GM23248 (cell line): ENCODE measurements at regions not wholly inside any gene's neighbourhood (a gene's known extent, or its start where the extent isn't known, plus 50 kb on each side); places are given as distances from the start of the nearest gene placed in this dataset.

ENCODE experiments used
- DNase-seq: peaks from one replicate; pipeline ENCODE4 v3.0.0-alpha.2; 2015
- H2AFZ ChIP-seq: fragments of 200-600 bp; sonication (generic); 2 replicates; pipeline ENCODE4 v1.6.1; 2016; ENCODE audit warnings: antibody characterized with exemption
- H3F3A ChIP-seq: fragments of 200-600 bp; sonication (generic); 2 replicates; pipeline ENCODE4 v1.6.1; 2016; ENCODE audit warnings: mild to moderate bottlenecking, antibody characterized with exemption, mixed run types; ENCODE audit not compliant: insufficient read depth
- H3K27ac ChIP-seq: fragments of 200-600 bp; sonication (generic); 2 replicates; pipeline ENCODE4 v1.5.1; 2016; ENCODE audit warnings: mild to moderate bottlenecking
- H3K27me3 ChIP-seq: fragments of 200-600 bp; sonication (generic); replicated peaks from 2 replicates; pipeline ENCODE4 v1.6.1; 2016; ENCODE audit warnings: mild to moderate bottlenecking; ENCODE audit not compliant: insufficient read depth
- H3K36me3 ChIP-seq: fragments of 200-600 bp; sonication (generic); 2 replicates; pipeline ENCODE4 v1.6.1; 2016; ENCODE audit warnings: low read depth, mild to moderate bottlenecking
- H3K4me1 ChIP-seq: fragments of 200-600 bp; sonication (generic); 2 replicates; pipeline ENCODE4 v1.6.1; 2016; ENCODE audit warnings: mild to moderate bottlenecking; ENCODE audit not compliant: insufficient read depth
- H3K4me2 ChIP-seq: fragments of 200-600 bp; sonication (generic); one replicate; pipeline ENCODE4 v1.6.1; 2016; ENCODE audit warnings: mild to moderate bottlenecking; ENCODE audit not compliant: unreplicated experiment
- H3K4me3 ChIP-seq: fragments of 200-600 bp; sonication (generic); 2 replicates; pipeline ENCODE4 v1.5.1; 2016; ENCODE audit warnings: mild to moderate bottlenecking
- H3K79me2 ChIP-seq: fragments of 200-600 bp; sonication (generic); 2 replicates; pipeline ENCODE4 v1.6.1; 2016; ENCODE audit warnings: mild to moderate bottlenecking; ENCODE audit not compliant: insufficient read depth
- H3K9ac ChIP-seq: fragments of 200-600 bp; sonication (generic); 2 replicates; pipeline ENCODE4 v1.6.1; 2016; ENCODE audit warnings: mild to moderate bottlenecking
- H3K9me2 ChIP-seq: fragments of 200-600 bp; sonication (generic); 2 replicates; pipeline ENCODE4 v1.6.1; 2016; ENCODE audit warnings: mixed run types, mild to moderate bottlenecking, moderate library complexity; ENCODE audit not compliant: insufficient read depth
- H3K9me3 ChIP-seq: fragments of 200-600 bp; sonication (generic); one replicate; pipeline ENCODE4 v1.6.1; 2017; ENCODE audit warnings: low read depth
- H4K20me1 ChIP-seq: fragments of 200-600 bp; sonication (generic); 2 replicates; pipeline ENCODE4 v1.6.0; 2016; ENCODE audit not compliant: insufficient read depth
- EZH2 ChIP-seq: fragments of 200-600 bp; sonication (generic); IDR thresholded peaks from 2 replicates; pipeline ENCODE4 v1.6.1; 2018; ENCODE audit warnings: antibody characterized with exemption, mild to moderate bottlenecking; ENCODE audit not compliant: insufficient read depth, poor library complexity, severe bottlenecking
- EZH2phosphoT487 ChIP-seq: fragments of 200-600 bp; sonication (generic); IDR thresholded peaks from 2 replicates; pipeline ENCODE4 v1.6.1; 2018; ENCODE audit warnings: antibody characterized with exemption, moderate library complexity, mild to moderate bottlenecking, low read depth; ENCODE audit not compliant: insufficient read depth
- WGBS, 2 experiments: methylation state at CpG; one replicate each; pipeline ENCODE4 v1.1.6; 2015 to 2017; ENCODE audit warnings: low lambda C conversion rate in 2 of 2, low coverage in 1 of 2; ENCODE audit errors: missing lambda C conversion rate in 2 of 2; 5-methylcytosine and 5-hydroxymethylcytosine counted together
- in situ Hi-C: fragments of 300-500 bp; cut with MboI; formaldehyde crosslinking; loops from 2 replicates; pipeline ENCODE4 v1.15.0; 2020

GRCh38 chr4:111020961-111021360, 398.1 kb upstream of the PITX2 start:
- 0 out of 2 replicates have a peak, but pooled peaks cover under 1% of the 10 kb centered on the region for H3K4me1 ChIP-seq
- H3F3A ChIP-seq: peaks cover under 1% of the 10 kb centered on the region
- no peaks in the 10 kb centered on the region for H3K79me2 ChIP-seq
- in situ Hi-C loops: no loop called here
- 78 to 79% methylated on average over 2 of the region's 2 CpGs for WGBS, 2 experiments
- TF ChIP-seq EZH2 (no peak), EZH2phosphoT487 (no peak)
- no peaks in the 10 kb centered on the region for H3K36me3 ChIP-seq
- no peak overlapping the region for H3K9ac ChIP-seq
- H3K4me2 ChIP-seq: no peak overlapping the region
- no peaks in the 10 kb centered on the region for H3K9me2 ChIP-seq
- DNase-seq: no peak
- no peaks in the 10 kb centered on the region for H4K20me1 ChIP-seq
- H3K27ac ChIP-seq: no peak overlapping the region
- H3K27me3 ChIP-seq: no peaks in the 10 kb centered on the region
- H3K9me3 ChIP-seq: no peaks in the 10 kb centered on the region
- H3K4me3 ChIP-seq: no peak overlapping the region
- H2AFZ ChIP-seq: no peak overlapping the region

GRCh38 chr4:111022758-111023157, 399.9 kb upstream of the PITX2 start:
- Histone ChIP-seq H2AFZ (no peak overlapping the region), H3K27ac (no peak overlapping the region), H3F3A (peaks cover 19% of the 10 kb centered on the region), H3K9ac (no peak overlapping the region), H3K4me3 (no peak overlapping the region), H3K4me2 (no peak overlapping the region), H4K20me1 (no peaks in the 10 kb centered on the region), H3K4me1 (peaks cover 16% of the 10 kb centered on the region), H3K36me3 (no peaks in the 10 kb centered on the region), H3K9me3 (no peaks in the 10 kb centered on the region), H3K9me2 (no peaks in the 10 kb centered on the region), H3K79me2 (no peaks in the 10 kb centered on the region), H3K27me3 (no peaks in the 10 kb centered on the region)
- in situ Hi-C loops: no loop called here
- TF ChIP-seq EZH2phosphoT487 (no peak), EZH2 (no peak)
- 57 to 78% methylated on average over 1 of the region's 1 CpG for WGBS, 2 experiments
- no peak for DNase-seq

GRCh38 chr4:111027526-111027925, 404.6 kb upstream of the PITX2 start:
- peak; percentile 90 for DNase-seq
- peaks cover 63% of the 10 kb centered on the region for H3F3A ChIP-seq
- H3K27me3 ChIP-seq: no peaks in the 10 kb centered on the region
- H3K4me2 ChIP-seq: peak overlapping the region; percentile 84
- H2AFZ ChIP-seq: peak overlapping the region; percentile 75
- WGBS, 2 experiments: 0% methylated on average over 1 of the region's 1 CpG
- in situ Hi-C loops: no loop called here
- H3K36me3 ChIP-seq: no peaks in the 10 kb centered on the region
- peak overlapping the region; percentile 60 for H3K9ac ChIP-seq
- peak overlapping the region; percentile 90 for H3K27ac ChIP-seq
- H3K4me1 ChIP-seq: peaks cover 52% of the 10 kb centered on the region
- no peaks in the 10 kb centered on the region for H4K20me1 ChIP-seq
- H3K79me2 ChIP-seq: no peaks in the 10 kb centered on the region
- H3K9me2 ChIP-seq: no peaks in the 10 kb centered on the region
- TF ChIP-seq EZH2 (no peak), EZH2phosphoT487 (no peak)
- no peaks in the 10 kb centered on the region for H3K9me3 ChIP-seq
- H3K4me3 ChIP-seq: peak overlapping the region; percentile 60

GRCh38 chr4:111028795-111029194, 405.9 kb upstream of the PITX2 start:
- Histone ChIP-seq H3F3A (peaks cover 70% of the 10 kb centered on the region), H3K4me1 (peaks cover 53% of the 10 kb centered on the region), H2AFZ (no peak overlapping the region), H3K27me3 (no peaks in the 10 kb centered on the region), H3K9me2 (no peaks in the 10 kb centered on the region; the same call in 1 of the 2 replicates), H3K79me2 (no peaks in the 10 kb centered on the region), H3K4me3 (no peak overlapping the region), H3K9me3 (no peaks in the 10 kb centered on the region), H3K36me3 (no peaks in the 10 kb centered on the region), H3K27ac (peak overlapping the region; percentile 90), H4K20me1 (no peaks in the 10 kb centered on the region), H3K4me2 (peak overlapping the region; percentile 84), H3K9ac (no peak overlapping the region)
- in situ Hi-C loops: no loop called here
- WGBS, 2 experiments: 4 to 7% methylated on average over 1 of the region's 1 CpG
- no peak for TF ChIP-seq EZH2
- TF ChIP-seq EZH2phosphoT487: no peak
- peak; percentile 66 for DNase-seq
